NCI-H2081 treated with DMSO at 0.1 percent for 48 hours (cell line): ENCODE measurements at regions not wholly inside any gene's neighbourhood (a gene's known extent, or its start where the extent isn't known, plus 50 kb on each side); places are given as distances from the start of the nearest gene placed in this dataset.

ENCODE experiments used
- DNase-seq: peaks from one replicate; lab custom pipeline; 2025; lab: John Stamatoyannopoulos, UW

DNA sequence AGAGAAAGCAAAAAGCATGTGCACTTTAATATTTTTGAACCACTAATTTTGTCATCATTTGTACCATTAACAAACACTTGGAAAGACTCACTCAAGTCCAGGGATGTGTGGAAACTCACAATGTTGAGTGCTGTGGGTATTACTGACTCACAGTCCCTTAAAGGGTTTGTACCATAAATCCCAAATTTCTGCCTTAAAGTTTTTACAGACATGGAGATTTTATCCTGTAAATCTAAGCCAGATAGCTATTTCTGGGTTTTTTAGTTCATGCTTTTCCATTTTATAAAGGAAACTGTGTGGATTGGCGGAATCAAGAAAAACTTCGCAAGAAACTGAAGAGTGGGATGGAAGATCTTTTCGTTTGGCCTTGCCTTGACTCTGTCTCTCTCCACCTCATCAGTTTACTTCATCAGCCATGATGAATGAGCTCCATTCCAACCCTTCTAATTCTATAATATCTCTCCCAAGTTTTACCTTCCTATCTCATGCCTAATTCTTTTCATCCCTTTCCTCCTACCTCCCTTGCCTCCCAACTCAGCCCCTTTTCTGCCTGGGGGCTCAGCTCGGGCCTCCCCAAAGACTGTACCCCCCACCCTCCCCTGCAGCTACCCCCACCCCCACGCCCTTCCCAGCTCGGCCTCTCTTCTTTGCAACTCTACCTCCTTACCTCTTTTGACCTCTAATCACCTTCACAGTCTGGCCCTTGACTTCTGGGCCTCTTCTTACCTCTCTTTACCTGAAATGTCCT is 218.5 kb upstream of the MKLN1 start:
- DNase-seq, result no peak

DNA sequence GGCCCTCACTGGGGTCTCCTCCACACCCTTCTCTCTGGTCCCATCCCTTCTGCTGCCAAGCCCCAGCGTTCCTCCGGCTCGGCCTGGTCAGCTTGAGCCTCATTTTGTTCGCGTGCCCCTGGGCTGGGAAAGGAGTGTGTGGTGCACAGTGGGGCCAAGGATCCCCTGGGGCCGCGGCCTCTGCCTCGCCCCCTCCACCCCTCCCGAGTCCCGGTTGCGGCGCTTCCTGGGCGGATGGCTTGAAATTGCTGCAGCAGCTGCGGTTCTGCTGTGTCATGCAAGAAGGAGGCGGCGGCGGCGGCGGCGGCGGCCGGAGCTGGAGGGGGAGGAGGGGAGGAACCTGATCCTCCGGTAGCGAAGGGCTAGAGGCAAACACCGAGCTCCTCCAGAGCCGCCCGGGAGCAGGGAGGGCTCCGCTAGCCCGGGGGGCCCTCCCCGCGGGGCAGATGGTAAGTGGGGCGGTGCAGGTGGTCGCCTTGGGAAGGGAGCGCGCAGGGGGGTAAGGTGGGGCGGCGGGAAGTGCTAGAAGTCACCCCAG is 217.8 kb upstream of the MKLN1 start:
- no peak for DNase-seq

DNA sequence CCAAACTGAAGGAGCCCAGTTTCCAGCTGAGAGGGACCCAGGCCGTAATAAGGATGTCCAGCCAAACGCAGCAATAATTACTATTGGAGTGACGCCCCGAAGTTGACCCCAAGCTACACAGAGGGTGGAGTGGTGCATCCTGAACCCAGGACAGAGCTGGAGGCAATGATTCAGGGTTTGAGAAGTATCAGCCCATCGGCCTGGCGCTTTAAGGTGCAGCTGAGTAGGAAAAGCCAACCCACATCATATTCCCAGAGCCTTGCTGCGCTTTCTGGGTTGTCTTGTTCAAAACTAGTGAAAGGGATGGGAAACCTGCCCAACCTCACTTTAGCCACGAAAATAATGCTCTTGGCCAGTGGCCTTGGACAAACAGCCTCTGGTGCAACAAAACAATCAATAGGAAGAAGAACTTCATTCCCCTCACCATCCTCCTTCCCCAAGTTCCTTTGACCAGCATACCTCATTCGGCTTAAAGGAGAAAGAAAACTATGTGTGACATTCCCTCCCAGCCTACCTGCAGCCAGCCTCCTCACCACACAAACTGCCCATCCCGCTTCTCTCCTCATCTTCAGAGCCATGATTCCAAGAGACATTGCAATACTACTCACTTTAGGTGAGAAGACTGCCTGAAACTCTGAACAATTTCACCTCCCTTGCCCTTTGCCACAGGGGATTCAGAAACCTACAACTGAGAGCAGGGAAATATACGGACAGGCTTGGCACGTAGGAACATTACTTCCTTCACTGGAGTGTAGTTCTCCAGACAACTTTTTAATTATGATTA is 217.2 kb upstream of the MKLN1 start:
- DNase-seq, result no peak

DNA sequence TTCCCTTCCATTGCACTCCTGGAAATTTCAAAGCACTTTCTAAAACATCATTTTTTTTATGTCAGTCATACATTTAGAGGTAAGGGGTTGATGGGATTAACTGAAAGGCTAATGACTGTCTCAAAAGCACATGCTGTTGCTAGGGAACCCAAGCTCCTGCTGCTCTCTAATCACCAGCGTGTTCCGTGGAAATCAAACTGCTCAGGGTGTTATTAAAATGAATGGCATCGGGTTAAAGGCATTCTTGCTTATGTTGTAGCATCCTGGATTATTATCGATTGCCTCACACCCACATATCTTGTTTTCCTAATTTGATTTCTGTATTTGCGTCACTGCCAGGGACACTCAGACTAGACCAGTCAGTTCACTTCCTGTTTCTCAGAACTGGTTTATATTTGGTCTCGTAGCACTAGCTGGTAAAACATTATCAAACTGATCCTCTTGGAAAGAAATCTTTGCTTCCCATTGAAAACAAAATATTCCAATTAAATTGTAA is 216.5 kb upstream of the MKLN1 start:
- peak; percentile 39 for DNase-seq

DNA sequence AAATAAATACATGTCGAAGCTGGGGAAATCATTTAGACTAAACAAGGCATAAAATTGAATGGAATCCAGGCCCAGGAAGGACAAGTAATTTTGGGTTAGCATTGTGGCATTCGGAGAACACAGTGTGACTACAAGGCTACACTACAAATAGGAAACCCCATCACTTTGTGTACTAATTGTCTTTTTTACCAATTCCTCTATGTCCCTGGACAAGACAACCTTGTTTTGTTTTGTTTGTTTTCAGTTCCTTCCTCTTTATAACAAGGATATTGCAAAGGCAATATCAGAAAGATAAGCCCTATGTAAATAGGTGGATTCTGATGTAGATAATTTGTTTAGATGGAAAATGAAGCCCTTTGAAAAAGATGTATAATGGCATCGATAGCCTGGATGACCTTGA is 215.9 kb upstream of the MKLN1 start:
- DNase-seq, result no peak

DNA sequence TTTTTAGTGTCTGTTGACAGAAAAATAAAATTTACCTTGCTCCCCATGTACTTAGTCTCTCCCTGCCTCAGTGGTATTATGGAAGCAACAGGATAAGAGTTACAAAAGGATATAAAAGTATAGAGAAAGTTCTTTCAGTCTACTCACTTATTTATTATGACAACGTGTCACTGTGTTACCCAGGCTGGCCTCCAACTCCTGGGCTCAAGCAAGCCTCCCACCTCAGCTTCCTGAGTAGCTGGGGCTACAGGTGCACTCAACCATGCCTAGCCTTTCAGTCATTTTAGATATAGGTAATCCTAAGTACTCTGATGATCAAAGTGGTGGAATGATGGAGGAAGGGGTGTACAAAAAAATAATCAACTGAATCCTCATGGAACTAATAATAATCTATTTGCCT is 215.2 kb upstream of the MKLN1 start:
- no peak for DNase-seq

DNA sequence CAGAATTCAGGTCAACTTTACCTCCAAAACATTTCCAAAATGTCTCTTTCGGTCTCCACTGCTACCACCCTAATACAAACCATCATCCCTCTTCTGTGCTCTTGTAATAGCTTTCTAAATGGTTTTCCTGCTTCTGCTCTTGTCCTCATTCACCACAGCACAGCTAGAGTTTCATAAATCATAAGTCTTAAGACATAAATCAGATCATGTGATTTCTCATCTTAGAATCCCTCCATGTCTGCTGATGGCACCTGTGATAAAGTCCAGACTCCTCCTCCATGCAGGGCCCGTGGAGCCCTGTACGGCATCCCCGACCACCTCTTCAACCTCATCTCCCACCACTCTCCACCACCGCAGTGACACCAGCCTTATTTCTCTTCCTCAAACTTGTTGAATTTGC is 212.3 kb upstream of the MKLN1 start:
- DNase-seq, result no peak

DNA sequence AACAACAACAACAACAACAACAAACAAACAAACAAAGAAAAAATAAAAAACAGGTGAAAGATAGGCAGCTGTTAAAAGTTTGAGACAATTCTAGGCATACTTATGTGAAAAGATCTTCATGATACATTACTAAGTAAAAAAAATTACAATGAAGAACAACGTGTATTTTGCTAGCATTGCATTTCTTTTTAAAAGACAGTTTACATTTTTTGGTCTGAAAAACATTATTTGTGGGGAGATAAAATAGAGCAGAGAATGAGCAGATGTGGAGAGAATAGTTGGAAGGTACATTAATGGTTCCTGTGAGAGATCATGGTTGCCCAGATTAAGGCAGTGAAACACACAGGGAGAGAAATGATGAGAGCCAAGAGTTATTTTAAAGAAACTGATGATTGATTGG is 210.2 kb upstream of the MKLN1 start:
- no peak for DNase-seq

DNA sequence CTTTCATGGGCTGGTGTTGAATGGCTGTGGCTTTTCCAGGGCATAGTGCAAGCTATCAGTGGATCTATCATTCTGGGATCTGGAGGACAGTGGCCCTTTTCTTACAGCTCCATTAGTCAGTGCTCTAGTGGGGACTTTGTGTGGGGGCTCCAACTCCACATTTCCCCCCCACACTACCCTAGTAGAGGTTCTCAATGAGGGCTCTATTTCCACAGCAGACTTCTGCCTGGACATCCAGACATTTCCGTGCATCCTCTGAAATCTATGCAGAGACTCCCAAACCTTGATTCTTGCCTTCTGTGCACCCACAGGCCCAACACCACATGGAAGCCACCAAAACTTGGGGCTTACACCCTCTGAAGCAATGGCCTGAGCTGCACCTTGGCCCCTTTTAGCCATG is 208.3 kb upstream of the MKLN1 start:
- DNase-seq, result no peak

DNA sequence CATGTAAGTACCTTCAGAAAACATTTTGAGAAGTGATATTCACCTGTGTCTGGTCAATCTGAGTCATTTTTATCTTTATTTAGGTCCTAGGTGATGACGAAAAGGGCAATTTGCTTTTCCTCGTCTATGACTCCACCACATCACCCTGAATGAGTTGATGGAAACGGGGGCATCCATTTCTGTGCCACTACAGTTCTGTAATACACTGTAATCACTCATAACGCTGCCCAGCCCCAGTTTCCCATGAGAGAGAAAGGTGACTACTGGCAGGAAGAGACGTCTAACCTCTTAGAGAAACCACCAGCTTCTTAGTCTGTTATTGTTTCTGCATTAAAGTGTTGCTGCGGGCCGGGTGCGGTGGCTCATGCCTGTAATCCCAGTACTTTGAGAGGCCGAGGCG is 205.3 kb upstream of the MKLN1 start:
- DNase-seq, result no peak

DNA sequence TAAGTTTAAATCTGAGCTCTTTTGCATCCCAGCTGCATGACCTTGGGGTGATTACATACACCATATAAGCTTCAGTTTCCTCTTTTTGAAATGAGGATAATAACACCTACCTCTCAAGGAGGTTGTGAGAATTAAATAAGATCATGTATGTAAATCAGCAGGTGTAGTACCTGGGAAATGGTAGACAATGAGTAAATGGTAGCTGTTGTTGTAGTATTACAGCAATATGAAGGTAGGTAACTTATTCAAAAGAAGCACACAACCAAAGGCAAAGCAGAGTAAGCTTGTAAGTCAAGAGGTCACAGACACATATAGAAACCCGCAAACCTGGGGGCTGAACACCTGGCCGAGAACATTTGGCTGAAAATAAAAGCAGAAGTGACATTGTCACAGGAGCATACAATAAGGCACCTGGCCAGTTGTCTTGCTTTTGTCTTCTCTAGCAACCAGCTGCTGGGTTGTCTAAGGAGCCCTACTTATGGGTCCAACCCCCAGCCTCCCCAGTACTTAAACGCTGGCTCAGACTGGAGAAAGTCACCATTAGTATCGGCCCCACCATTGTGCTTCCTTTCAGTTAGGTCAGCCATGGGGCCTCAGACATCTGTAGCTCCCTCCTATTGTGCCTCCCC is 203.6 kb upstream of the MKLN1 start:
- DNase-seq, result no peak

DNA sequence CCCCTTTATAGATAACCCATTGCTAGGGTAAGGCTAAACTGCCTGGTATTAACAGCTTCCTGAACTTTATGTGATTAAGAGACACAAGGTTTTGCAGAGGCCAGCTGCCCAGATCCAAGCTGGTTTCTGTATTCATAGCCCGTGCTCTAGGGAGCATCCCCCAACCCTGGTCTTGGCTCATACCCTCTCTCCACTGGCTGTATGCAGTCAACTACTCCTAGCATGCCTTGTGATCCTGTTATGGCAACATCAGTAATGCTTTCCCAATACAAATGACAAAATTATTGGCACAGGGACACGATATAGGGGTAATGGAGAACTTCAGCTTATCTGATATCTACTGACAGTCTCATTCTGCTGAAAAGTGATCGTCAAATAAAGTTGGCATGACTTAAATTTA is 202.8 kb upstream of the MKLN1 start:
- DNase-seq, result no peak

DNA sequence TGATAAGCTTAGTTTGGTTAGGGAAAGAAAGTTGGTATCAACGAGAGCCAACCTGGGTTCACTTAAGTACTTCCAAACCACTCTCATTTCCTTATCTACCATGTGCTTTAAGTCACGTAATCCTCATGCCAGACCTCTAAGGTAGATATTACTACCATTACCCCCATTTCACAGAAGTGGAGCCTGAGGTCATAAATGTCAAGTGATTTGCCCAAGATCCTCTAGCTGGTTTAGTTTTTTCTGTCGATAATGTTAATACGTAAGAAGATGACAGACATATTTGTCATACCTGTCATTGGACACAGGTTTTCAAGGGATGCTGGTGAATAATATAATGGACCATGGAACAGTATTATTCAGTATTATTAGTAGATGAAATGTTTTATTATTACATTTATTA is 197.4 kb upstream of the MKLN1 start:
- no peak for DNase-seq

DNA sequence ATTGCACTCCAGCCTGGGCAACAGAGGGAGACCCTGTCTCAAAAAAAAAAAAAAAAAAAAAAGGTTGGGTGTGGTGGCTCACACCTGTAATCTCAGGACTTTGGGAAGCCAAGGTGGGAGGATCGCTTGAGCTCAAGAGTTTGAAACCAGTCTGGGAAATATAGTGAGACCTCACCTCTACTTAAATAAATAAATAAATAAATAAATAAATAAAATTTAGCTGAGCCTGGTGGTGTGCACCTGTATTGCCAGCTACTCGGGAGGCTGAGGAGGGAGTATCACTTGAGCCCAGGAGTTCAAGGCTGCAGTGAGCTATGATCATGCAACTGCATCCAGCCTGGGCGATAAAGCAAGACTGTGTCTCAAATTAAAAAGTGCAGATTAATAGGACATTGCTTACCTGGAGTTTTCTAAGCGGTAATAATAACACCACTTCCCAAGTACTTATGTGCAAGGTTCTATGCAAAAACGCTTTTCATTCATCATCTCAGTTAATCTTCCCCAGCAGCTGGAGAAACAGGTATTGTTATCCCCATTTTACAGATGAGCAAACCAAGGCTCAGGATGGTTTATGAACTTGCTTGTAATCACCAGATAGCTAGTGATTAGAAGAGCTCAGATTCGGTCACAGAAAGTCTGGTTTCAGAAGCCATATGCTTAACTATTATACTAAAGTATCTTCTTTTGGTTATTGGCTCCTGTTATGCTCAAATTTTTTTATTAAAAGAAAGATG is 196.5 kb upstream of the MKLN1 start:
- no peak for DNase-seq

DNA sequence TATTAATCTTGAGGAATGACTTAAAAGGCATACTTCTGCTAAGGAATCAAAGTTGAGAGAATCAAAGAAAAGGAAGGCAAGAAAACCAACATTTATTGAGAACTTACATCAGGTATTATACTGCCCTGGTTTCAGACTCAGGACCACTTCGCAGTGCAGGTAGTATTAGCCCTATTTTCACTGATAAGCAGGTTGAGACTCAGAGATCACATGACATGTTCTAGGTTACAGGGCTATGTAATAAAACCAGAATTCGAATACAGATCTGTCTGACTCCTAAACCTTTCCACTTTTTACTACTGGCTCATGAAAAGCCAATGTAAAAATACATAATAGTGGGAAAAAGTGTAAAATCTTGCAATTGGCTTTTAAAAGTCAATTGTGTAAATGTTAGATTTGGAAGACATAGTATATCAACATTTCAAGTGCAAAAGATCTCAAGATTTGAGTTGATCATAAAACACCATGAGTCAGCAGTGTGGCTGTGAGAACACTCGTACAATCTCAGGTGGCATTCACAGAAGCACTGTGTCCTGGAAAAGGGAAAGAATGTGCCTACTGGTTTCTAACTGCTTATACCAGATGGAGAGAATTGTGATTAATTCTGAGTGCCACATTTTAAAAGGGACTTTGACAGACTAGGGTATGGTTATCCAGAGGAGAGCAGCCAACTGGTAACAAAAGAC is 195.8 kb upstream of the MKLN1 start:
- no peak for DNase-seq

DNA sequence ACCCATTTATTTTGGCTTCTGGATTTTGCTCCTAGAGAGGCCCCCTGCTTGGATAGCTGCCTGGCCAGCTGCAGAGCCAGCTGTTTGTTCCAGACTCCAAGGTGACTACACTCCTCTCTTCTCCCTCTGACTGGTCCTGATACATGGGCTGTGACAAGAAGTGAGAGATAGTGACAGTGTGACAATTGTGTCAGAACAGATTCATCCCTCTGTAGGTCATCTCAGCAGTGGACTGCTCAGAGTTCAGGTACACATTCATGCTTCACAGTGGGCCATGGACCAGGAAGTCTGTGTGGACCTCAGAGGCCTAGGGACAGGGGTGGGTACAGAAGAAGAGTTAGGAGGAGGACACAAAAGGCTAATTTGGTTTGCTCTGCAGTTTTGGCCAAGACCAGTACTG is 188.2 kb upstream of the MKLN1 start:
- DNase-seq, result no peak

DNA sequence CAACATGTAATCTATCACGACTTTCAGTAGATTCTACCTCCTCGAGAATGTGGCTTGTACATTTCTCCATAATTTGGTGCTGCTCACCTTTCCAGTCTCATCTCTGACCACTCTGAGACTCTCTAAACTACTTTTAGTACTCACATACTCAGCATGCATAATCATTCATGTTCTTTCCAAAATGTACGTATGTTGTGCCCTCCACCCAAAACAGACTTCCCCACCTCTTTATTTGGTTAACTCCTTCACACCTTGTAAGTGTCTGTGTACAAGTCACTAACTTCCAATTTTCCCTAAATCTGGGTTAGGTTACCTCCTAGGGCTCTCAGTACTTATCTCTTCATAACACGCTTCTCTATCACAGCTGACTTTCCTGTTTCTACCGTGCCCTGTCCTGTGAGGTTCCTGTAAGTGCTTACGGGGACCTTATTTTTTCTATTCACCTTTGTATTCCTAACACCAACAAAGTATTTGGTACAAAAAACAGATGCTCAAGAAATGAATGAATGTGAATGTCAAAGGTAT is 186.2 kb upstream of the MKLN1 start:
- no peak for DNase-seq

DNA sequence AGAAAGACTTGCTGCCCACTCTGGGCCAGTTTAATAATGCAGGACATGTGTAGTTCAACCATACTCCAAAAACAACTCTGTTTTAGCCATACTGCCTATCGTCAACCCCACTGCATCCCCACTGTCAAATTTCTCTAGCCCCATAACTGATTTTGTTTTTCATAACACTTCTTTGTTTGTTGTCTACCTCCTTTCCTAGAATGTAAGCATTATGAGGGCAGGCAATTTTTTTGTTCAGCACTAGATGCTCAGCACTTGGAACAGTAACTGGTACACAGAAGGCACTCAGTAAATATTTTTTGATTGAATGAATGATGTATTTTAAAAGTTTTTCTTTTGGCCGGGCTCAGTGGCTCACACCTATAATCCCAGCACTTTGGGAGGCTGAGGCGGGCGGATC is 183.8 kb upstream of the MKLN1 start:
- no peak for DNase-seq

DNA sequence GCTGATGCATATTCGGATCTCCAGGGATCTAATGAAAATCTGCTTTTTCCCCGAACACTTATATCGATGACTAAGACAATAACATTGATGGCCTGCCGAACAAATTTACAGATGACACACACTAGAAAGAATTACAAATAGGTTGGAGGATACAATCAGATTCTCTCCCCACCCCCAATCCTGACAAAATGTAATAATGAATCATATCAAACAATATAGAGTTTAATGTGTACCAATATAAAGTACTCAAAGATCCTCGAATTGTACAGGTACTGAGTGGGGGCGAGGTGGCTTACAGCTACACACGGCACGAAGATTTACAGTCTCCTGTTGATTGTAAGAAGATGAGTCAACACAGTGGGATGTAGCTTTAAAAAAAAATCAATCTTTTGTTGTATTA is 182.7 kb upstream of the MKLN1 start:
- DNase-seq, result no peak

DNA sequence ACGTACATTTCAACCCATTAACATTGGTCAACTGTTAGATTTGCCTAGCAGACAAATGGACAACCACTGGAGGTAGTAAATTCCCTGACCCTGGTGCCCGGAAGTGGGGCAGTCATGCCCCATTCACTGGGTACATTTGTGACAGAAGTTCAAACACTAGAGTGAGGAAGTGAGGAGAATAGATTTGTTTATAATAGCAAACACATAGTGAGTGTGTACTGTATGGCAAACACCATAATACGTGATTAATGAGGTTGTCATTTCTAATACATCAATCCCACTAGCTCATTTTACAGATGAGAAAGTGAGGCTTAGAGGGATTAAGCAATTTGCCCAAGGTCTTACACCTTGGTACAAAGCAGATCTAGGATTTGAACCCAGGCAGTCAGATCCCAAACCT is 181.9 kb upstream of the MKLN1 start:
- no peak for DNase-seq

DNA sequence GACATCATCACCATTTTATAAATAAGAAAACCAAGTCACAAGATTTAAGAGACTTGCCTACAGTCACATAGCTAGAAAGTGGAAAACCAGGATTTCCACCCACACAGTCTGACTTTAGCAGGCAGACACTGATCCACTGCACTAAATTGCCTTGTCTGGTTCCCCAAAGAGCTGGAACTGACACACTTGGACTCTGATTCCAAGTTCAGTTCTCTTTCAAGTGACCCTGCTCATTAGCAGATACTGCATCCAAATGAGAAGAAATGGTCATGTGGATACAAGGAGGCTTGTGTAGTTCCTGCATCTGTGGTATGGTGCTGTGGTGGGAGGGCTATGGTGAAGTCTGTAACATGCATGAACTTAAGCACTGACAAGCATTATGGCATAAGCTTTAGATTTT is 180.1 kb upstream of the MKLN1 start:
- no peak for DNase-seq
